Cerebellar cortex (tissue), 1 donor: ENCODE measurements at regions not wholly inside any gene's neighbourhood (a gene's known extent, or its start where the extent isn't known, plus 50 kb on each side); places are given as distances from the start of the nearest gene placed in this dataset.
"Not testable (repeated sequence)": the region's sequence is repeated elsewhere in the genome, so short reads cannot be mapped to it uniquely, and the experiment has no call there.

Experiments
- DNase-seq: peaks from one replicate; pipeline ENCODE4 v3.0.0-alpha.2; 2015; ENCODE audit warnings: low spot score

DNA sequence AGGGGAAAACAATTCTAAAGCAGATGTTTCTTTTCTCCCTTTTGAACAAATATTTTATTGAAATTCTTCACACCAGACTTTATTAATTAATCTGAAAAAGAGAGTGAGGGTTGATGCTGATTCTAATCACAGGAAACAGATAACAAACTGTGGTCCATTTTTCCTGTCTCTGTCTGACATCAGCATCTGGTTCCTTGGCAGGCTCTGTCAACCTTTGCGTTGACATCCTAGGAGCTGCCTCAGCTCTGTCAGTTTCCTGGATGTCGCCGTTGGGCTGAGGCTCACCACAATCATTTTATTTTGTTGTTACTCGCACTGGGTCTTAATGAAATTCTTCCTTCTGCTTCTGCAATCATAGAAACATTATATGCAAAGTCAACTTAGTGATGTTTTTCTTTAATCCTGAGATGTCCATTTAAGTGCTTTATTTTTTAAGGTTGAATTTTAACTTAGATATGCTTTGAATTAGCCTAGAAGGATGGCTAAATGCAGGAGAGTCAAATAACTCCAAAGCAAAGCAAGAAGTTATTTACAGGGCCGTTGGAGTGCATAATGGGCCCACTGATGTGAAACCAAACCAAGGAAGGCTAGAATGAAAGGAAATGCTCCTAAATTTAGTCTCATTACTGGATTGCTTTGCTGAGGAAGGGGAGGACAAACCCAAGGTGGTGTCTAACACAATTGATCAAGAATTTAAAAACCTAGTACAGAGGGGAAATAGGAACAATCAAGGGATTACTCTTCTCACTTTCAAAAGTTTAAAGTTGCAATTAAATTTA is 542.4 kb downstream of the FLRT2 start:
- no peak for DNase-seq

DNA sequence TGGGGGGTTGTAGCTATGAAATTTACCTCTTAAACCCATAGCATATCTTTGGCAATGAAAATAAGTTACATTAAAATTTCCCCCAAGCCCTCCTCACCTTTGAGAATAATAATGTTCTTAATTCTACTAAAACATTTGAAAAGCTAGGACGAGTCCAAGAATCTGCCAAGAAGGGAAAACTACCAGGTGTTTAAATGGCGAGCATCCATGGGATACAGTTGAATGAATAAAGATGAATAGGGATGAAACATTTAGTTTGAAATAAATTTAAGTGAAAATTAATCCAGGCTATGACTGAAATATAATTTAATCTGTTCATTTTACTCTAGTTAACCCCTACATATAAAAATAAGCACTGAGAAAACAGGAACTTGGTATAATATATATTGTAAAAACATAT is 536.7 kb downstream of the FLRT2 start:
- DNase-seq, result no peak

DNA sequence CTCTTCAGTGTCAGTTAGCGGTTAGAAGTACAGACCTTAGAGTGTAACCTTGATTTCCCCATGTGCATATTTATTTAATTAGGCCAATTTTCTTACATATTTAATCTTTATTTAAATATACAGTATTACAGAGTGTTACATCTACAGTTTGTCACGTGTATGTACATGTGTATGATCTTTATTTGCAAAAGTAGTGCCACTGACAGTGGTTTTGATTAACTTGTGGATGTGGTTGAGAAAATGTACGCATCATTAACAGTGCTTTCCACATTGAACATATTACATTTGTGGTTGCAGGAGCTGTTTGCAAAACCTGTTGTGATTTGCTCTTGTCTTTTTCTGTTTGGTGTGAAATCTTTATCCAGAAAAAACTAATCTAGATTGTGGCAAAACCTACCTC is 535.5 kb downstream of the FLRT2 start:
- DNase-seq, result no peak

DNA sequence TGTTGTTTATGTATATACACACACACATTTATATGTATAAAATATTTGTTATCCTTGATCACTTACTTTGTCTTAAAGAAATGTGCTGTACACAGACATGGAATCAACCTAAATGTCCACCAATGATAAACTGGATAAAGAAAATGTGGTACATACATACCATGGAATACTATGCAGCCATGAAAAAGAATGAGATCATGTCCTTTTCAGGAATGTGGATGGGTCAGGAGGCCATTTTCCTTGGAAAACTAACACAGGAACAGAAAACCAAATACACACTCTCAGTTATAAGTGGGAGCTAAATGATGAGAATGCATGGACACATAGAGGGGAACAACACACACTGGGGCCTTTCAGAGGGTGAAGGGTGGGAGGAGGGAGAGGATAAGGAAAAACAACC is 534.7 kb downstream of the FLRT2 start:
- not testable (repeated sequence) for DNase-seq

DNA sequence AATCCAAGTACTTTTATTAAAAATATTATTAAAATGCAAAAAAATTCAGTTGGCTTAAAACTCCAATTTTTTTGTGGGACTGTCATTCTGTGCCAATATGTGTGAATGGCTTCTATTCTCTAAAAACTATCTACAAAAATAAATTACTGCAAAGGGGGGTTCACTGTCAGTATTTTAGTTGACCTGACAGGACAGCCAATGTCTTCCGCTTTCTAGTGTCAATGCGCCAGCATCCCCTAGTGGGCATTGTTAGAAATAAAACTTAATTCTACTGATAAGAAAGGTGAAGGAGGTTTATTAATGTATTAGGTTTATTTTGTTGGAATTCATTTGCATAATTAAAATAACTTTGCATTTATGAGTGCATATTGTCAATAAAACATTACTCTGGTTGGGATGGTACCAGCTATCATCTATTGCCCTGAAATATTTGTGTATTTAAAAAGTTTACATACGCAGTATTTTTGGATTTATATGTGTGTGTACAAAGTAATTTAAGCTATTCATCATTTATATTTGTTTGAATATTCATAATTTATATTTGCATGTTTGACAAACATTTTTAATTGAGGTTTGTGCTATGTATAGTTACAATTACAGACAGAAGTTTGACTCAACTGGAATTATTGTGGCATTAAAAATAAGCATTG is 527.2 kb downstream of the FLRT2 start:
- DNase-seq, result no peak

DNA sequence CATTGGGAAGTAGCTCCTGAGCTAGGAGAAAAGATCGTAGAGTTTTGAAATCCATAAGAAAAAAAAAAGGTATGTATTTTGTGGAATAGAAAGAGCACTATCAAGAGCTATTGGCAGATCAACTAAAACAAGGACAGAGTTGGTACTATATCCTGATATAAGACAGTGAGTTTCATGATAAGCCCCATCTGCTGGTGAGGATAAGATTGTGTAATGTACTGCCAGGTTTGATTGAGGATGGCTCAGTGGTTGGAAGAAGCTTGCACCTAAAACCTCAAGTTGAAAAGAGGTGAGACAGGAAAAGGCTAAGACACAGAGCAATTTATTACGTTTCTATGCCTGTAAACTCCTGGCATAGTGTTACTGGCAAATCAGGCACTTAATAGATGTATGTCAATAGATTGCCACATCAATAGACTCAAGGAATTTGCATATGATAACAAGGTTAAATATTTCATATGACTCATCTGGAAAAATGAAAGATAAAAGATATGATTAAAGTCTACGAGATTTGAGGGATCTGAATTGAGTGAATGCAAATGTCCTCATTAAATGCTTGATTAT is 525.6 kb downstream of the FLRT2 start:
- DNase-seq, result no peak

DNA sequence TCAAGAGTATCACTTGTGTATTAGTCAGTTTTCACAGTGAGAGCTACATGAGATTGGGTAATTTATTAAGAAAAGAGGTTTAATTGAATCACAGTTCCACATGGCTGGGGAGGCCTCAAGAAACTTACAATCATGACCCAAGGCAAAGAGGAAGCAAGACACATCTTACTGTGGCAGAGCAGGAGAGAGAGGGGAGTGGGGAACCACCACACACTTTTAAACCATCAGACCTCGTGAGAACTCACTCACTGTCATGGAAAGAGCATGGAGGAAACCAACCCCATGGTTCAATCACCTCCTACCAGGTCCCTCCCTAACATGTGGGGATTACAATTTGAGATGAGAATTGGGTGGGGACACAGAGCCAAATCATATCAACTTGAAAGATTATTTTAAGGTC is 522.9 kb downstream of the FLRT2 start:
- no peak for DNase-seq

DNA sequence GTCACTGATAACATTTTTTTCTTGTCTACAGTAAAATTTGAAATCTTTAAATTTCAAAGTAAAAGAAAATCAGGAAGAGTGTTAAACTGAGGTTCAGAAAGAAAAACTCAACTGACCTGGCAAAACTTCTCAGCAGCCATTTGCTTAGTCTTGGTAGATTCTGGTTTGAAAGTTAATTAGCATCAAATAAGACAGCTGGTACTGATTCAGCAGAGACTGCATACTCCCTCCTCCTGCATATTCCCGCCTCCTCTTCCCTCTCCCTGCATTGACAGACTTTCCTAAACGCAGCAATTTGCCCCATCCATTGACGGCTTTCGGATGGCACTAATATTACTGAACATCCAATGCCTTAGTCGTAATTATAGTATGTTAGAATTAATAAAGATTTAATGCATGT is 520.8 kb downstream of the FLRT2 start:
- no peak for DNase-seq

DNA sequence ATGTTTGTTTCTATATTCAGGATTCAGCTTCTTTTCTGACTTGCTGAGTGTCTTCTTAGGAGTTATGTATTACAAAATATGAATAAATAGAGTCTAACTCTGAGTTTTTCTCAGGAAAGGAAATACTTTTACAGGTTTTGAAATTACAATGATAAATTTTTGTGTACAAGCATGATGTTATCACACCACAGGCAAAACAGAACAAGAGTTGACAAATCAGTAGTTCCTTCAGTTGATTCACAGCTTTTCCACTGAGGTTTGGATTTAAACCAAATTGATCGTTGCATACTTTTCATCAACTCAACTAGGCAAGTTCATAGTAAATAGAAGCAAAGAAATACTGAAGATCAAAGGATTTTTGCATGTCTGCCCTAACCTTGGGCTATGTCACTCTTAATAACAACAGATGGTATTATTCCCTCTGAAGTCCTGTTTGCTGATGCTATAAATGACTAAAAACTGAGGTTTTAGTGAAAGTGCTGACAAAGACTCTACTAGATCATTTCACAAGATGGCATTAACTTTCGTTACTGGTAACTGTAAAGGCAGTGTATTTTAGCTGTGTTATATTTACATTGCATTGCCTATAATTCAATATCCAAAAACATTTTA is 520.2 kb downstream of the FLRT2 start:
- no peak for DNase-seq

DNA sequence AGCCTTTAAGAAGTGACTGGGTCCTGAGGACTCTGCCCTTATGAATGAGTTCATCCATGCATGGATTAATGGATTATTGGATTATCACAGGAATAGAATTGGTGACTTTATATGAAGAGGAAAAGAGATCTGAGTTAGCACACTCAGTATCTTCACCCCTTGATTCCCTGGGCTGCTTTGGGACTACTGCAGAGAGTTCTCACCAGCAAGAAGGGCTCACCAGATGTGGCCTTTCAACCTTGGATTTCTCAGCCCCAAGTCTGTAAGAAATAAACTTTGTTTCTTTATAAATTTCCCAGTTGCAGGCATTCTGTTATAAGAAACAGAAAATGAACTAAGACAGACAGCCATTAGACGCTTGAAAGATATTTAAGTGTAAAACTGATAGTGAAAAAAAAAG is 509.2 kb downstream of the FLRT2 start:
- DNase-seq, result no peak

DNA sequence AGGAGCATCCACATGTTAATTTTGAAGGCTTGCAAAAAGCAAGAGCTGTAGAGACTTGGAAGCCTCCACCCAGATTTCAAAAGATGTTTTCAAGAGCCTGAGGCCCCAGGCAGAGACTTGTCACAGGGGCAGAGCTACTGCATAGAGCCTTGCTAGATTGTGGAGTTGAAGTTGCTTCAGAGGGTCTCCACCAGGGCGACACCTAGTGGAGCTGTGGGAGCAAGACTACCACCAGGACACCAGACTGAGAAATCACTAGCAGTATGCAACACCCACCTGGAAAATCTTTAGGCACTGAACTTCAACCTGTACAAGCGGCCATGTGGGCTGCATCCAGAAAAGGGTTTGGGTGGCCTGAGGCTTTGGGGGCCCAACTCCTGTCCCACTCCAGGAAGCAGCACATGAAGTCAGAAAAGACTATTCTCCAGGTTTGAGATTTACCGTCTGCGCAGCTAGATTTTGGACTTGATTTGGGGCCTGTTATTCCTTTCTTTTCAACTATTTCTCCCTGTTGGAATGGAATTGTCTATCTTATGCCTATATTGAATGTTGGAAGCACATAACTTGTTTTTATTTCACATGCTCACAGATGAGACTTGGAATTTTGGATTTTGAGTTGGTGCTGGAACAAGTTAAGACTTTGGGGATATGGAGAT is 508.6 kb downstream of the FLRT2 start:
- DNase-seq, result no peak

DNA sequence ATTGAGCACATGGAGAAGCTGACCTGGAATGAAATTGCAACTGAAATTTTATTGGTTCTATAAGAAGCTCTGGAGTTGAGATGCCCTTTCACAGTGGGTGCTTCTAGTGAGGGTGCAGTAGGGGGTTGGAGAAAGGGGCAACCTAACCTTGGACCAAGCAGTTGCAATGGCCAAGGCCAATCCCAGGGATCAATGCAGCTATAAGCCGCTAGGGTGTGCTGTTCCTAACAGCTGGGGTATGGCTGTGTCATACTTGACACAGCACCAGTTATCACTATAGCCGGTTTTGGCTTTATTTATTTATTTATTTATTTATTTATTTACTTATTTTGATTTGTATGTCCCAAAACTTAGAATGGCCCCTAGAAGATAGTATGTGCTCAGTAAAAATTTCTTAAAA is 505.9 kb downstream of the FLRT2 start:
- DNase-seq, result no peak

DNA sequence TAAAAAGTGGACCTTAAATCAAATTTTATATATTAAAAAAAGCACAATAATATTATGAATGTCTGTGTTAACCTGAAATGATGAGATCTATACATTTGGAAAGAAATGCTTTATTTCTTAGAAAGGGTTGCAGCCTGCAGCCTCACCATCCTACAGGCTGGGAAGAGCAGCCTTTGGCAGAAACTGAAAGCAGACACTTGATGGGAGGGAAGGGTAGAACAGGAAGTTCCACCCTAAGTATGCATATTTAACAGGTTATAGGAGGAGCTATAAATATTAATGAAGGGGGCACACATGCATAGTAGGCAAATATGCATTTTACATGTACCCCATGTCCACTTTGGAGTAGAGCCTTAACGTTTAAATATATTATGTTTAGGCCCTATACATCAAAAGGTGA is 498.0 kb downstream of the FLRT2 start:
- DNase-seq, result no peak

DNA sequence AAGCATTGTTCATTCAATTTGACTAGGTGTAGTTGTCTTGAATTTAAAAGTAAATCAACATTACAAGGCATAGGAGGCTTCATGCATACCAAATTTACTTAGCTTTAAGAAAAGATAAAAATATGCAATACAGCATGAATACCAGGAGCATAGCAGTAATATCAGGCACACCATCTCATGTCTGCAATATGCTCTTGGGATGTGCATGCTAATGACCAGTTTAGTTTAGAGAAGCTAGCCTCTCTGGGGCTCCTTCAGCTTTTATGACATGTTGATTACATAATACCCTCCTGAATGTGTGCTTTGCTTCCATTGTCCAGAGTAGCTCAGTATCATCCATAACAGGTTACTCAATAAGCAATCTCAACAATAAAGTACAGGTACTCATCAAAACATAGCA is 497.2 kb downstream of the FLRT2 start:
- DNase-seq, result no peak

DNA sequence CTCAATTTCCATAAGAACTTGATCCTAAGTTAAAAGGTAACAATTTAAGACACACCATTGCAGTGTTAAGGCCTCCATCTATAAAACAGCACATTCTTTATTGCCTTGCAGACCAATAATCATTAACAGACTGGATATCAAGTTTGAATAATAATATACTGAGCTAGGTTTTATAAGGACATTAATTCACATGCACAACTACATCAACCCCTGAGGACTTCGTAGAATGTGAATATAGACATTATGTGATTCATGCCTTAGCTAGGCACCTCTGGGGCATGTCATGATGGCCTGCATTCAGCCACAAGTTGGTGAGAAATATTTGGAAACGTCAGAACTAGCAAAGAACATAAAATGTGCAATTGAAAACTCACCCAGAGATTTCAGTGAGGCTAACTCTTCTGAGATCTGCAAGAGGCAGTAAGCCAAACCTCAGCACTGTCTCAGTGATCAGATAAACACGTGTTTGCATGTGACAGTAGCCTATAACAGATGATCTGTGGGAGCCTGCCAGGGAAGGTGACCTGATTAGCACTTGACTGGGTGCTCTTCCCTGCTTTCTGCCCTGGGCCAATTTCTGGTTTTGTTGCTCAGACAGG is 492.2 kb downstream of the FLRT2 start:
- no peak for DNase-seq

DNA sequence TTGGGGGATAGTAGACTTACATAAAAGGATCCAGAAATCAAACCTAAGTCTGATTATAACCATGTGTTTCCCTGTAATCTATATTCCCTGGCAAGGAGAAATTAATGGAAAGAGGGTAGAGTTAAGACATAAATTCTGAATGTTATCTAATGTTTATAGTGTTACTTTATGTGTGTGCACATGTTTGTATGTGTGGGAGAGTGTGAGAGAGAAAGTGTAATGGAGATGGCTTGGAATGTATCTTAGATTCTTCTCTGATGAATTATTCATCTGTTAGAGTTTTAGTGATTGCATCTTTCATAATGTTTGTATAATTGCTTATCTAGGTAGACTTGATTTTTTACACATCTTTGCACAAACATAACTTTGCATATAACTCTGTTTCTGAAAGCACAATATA is 490.9 kb downstream of the FLRT2 start:
- DNase-seq, result no peak

DNA sequence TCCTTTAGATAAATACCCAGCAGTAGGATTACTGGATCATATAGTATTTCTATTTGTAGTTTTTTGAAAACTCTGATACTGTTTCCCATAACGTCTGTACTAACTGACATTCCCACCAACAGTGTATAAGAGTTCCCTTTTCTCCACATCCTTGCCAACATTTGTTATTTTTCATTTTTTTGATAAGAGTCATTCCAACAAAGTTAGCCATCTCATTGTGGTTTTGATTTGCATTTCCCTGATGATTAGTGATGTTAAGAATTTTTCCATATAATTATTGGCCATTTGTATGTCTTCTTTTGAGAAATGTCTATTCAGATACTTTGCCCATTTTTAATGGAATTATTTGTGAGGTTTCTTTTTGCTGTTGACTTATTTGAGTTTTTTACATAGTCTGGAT is 486.0 kb downstream of the FLRT2 start:
- no peak for DNase-seq

DNA sequence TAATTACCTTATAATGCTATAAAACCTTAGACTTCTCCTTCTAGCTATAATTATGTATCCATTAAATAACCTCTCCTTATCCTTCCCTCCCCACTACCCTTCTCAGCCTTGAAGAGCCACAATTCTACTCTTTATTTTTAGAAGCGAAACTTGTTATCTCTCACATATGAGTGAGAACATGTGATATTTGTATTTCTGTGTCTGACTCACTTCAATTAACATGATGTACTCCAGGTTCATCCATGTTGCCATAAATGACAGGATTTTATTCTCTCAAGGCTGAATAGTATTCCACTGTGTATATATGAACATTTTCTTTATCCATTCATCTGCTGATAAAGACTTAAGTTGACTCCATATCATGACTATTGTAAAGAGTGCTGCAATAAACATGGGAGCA is 485.6 kb downstream of the FLRT2 start:
- no peak for DNase-seq

DNA sequence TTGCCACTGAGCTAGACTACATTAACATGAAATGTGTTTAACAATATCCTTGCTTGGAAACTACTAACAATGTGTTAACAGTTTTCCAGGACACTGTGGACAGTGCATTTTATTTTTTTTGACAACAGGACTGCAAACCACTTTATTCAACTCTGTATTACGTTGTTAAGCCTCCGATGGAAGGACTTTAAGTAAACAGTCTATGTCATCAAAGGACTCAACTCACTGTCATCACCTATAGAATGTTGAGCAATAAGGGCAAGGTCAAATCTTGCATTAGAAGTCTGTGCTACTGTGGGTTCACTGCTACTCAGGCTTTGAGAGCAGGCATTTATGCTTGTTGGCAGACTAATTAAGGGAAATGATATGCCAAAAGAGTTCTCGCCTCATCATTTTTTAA is 483.7 kb downstream of the FLRT2 start:
- DNase-seq, result no peak

DNA sequence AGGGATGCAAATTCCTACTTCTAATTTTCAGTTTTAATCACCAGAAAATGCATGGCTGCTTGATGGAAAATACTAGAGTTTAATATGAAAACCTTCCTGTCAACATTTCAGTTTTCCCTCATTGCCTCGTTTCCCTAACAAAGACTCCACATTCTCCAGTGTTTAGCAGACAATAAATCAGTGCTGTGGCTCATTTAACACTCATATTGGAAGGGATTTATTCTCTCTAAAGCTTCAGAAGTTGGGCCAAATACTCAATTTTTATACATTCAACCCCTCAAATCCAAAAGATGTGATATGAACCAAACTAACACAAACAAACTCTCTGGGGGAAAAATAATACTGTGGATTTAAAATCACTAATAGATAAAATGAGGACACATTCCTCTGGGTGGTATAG is 482.5 kb downstream of the FLRT2 start:
- no peak for DNase-seq

DNA sequence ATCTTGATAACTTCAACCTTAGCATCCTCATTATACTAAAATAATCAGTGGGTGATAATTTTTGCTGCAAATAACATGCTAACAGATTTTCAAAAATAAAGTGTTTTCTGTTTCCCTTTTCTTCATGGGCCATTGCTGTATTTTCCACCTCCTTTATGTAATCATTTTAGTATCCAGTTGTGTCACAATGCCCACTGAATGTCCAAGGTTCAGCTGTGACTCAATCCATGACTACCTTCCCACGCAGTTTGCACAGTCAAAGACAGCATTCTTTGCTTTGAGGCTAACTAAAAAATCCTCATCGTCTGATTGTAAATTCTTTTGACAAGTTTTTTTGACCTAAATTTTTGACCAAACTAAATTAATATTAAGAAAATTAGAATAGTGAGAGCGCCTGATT is 474.1 kb downstream of the FLRT2 start:
- no peak for DNase-seq

DNA sequence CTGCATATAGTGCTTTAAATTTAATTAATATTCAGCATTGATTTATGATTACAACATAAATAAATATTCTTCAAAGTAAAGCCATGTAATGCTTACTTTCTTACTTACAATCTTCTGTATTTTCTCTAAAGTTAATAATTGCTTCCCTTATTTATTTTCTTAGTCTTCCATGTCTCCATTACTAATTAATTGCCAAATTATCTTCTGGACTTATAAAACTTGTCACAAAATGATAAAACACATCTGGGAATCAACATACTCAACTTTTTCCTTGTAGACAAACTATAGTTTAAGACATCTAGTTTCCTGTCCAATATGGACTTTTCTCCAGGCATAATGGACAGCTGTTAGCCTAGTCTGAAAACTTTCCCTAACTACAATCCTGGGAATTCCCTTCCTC is 466.6 kb downstream of the FLRT2 start:
- DNase-seq, result no peak
